Stimulated activated CD4-positive, alpha-beta T cell treated with anti-CD3 and anti-CD28 coated beads, Interleukin-1b, Interleukin-23, amount 100 ng/mL, for 4 hours (primary cell): ENCODE measurements at regions not wholly inside any gene's neighbourhood (a gene's known extent, or its start where the extent isn't known, plus 50 kb on each side); places are given as distances from the start of the nearest gene placed in this dataset.

Experiments
- DNase-seq, 2 donors: peaks; one replicate each; pipeline ENCODE4 v3.0.0-alpha.2; 2020; ENCODE audit warnings: low read depth in 2 of 2

DNA sequence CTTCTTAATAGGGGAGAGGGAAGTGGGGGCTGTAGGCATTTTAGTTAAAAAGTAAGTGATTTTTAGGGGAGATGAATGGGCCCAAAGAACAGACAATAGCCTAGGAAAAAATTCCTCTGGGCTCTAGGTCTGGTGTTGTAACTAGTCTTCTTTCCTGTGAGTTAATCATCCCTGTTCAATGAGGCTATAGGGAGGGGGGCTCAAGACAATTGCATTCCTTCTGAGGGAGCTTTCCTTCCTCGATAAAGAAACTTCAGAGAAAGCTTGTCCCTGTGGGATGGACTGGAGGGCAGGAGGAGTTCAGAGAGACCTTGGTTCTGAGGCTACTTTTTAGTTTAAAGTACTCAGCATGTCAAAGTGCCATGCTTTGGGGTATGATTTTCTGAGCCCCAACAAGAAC lies 127.2 kb downstream of the BBS10 start:
- no peak for DNase-seq

- no peak for DNase-seq
Measured at GRCh38 chr12:76219806-76220205, 128.4 kb downstream of the BBS10 start.

GRCh38 chr12:76216585-76217472 lies 131.4 kb downstream of the BBS10 start:
- DNase-seq: no peak

GRCh38 chr12:76208129-76208528 lies 123.6 kb upstream of the NAP1L1 start:
- DNase-seq: no peak

GRCh38 chr12:76206677-76207072 lies 122.2 kb upstream of the NAP1L1 start:
- DNase-seq: no peak

- no peak for DNase-seq
Measured at GRCh38 chr12:76206039-76206676, 121.7 kb upstream of the NAP1L1 start.

- no peak for DNase-seq
Measured at GRCh38 chr12:76202621-76203020, 118.1 kb upstream of the NAP1L1 start.

DNA sequence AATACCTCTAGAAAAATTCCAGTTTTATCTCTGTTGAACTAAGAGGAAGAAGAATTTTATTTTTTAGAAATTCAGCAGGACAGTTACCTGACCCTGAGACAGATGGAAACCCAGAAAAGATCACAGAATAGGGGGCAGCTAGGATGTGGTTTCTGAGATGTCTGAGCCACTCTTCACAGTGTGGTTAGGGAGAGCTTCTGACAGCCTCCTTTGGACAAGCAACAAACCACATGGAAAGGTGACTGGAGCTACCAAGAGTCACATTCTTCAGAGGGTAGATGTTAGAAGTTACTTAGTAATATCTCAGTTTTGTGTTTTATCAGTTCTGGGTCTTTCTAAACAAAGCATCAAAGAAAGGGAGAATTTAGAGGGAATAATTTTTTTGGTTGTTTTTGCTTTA lies 117.3 kb upstream of the NAP1L1 start:
- DNase-seq: no peak

DNA sequence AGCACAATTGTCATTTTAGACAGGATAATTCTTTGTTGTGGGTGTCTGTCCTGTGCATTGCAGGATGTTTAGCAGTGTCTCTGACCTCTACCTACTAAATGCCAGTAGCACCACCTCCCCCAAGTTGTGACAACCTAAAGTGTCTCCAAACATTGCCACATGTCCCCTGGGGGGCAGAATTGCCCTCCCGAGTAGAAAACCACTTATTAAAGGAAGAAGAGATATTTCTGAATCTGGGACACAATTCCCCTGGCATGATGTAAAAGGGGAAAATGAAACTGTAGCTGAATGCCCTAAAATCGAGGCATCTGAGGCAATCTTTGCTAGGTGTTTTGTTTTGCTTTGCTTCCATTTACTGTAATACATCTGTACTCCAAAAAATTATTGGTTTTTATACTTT lies 116.8 kb upstream of the NAP1L1 start:
- DNase-seq: no peak

DNA sequence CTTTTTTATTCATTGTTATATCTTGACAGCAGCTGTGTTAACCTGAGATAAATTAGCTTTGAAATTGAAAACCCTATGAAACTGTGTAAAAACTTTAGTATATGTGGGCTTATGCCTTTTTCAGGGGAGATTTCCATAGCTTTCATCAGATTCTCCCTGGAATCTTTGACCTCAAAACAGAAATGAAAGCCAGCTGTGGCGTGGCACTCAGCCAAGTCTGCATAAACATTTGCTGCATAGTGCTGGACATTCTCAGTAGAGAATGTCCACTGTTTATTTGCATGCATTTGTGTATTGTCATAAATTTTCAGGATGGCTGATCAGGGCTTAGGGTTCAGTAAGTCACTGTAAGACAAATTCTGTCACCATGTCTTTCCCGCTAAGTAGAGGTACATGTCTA lies 115.3 kb upstream of the NAP1L1 start:
- no peak for DNase-seq

GRCh38 chr12:76198839-76199238 lies 114.4 kb upstream of the NAP1L1 start:
- DNase-seq: no peak

- DNase-seq: no peak
Measured at GRCh38 chr12:76197283-76197682, 112.8 kb upstream of the NAP1L1 start.

- no peak for DNase-seq
Measured at GRCh38 chr12:76195920-76196319, 111.4 kb upstream of the NAP1L1 start.

DNA sequence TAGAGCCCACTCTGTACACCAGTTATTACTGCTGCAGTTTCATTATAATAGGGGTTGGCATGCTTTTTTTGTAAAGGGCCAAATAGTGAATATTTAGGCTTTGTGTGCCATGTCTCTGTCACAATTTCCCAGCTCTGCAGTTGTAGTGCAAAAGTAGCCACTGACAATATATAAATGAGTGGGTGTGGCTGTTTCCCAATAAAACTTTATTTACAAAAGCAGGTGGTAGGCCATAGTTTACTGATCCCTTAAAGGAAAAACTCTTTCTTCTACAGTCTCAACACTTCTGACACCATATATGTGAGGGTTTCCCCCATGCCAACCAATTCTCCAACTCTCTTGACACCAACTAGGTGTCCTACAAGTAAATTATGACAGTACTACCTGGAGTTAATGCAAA lies 110.2 kb upstream of the NAP1L1 start:
- DNase-seq: no peak

GRCh38 chr12:76193961-76194360 lies 109.5 kb upstream of the NAP1L1 start:
- DNase-seq: no peak

DNA sequence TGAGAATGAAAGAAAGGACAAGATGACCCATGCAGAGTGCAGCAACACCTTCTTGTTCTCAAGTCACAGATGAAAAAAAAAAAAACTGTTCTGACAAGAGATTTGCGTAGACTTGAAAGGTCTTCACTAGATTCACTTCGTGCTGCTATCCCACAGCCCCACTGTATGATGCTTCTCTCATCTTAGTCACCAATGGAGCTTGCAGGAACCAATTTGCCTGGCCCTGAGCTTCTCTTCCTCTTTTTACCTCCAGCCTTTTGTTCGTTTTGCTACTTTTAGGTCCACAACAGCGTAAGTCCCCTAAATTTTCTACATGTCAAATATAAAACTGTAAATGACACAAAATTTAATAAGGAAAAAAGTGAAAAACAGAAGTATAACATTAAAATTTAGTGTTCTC lies 107.9 kb upstream of the NAP1L1 start:
- DNase-seq: no peak

DNA sequence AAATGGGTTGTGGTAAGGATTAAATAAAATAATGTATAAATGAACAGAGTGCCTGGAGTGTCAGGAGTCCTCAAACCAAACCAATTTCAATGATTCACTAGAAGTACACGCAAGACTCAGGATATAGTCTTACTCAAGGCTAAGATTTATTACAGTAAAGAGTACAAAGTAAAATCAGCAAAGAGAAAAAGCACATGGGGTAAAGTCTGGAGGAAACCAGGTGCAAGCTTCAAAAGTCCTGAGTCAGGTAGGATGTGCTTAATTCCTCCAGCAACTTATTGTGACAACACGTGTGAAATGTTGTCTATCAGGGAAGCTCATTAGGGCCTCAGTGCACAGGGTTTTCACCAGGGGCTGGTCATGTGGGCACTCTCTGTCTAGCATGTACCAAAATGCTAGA lies 105.8 kb upstream of the NAP1L1 start:
- no peak for DNase-seq

DNA sequence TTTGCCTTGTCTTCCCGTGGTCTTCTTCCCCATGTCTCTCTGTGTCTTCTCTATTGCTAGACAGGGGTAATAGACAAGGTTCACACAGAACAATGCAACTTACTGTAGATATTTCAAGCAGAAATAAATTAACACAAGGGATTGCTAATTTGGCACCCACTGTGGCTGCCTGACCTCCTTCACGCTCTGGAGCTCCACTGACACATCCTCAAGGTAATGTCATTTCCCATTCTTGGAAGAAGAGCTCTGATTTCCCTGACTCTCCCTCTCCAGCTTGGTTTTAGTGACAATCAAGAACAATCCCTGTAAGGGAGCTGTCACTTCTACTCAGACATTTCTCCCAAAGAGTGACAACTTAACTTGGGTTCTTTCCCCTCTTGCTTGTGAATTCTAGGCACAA lies 105.4 kb upstream of the NAP1L1 start:
- DNase-seq: no peak

DNA sequence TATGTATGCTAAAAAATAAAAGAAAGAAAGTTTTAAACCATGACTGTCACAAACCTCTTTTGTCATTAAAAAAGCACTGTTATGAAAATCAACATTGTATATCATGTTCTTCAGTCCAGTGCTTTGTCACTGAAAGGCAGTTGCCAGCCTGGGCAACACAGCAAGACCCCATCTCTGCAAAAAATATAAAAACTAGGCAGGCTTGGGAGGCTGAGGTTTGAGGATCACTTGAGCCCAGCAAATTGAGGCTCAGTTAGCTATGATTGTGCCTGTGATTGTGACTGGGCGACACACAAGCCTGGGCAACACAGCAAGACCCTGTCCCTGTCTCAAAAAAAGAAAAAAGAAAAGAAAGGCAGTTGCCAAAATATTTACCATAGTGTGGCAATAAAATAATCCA lies 102.7 kb upstream of the NAP1L1 start:
- no peak for DNase-seq

- DNase-seq: no peak
Measured at GRCh38 chr12:76186131-76186906, 101.8 kb upstream of the NAP1L1 start.

DNA sequence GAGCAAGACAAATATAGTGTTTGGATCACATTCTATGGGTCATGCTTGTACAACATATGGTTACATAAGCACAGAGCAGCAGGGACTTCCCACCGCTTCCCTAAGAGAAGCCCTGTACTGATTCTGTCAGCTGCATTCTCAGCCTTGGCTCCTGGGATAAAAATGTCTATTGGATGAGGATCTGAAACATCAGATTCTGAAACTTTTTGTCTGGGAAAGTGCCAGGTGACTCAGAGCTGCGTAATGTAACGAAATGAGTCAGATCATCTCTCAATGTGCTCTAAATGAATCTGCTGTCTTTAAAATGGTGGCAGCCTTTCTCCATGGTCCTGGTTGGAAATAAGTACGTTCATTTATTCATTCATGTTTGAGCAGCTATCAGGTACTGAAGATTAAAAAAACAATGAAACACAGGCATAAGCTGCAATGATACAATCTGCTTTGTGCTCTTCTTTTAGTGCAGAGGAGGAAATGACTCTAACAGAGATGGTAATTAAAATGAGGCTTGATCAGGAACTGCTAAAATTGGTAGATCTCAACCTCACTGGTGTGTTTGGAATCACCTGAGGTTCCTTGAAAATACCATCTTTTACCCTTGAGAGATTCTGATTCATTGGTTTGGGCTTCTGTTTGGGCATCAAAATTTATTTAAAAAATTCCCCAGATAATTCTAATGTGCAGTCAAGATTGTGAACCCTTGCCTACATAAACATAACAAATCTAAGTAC lies 99.1 kb upstream of the NAP1L1 start:
- peak; percentile 5 to 10 for DNase-seq
